ENCODE measurements at regions not wholly inside any gene's neighbourhood (a gene's known extent, or its start where the extent isn't known, plus 50 kb on each side); places are given as distances from the start of the nearest gene placed in this dataset.

DNA sequence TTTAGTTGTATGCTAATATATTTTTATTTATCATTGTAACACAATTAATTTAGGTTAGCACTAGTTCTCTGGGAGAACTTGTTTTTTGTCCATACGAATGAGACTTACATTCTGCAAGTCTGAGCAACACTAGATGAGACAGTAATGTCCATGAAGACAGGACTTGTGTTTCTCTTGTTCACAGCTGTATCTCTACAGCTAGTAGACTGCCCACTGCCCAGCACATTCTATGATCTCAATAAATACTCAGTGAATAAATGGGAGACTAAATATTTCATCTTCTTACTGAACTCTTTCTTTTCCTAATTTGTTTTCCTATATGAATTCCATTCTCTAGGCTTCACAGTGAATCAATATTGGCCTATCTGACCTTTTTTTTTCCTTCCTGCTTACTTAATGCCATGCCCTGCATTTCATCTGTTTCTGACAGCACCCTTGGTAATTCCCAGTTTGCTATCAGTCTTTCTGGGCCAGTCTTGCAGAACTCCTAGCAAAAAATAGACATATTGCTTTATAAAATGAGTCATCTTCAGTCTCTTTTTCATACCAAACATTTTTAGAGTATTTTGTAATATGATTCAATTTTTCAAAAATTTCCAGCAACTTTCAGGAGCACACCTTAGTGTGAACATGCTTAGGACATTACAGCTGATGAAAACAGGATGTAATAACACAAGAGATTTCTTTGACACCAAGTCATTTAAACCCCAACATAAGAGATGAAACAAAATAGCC lies 185.5 kb upstream of the ATP2B1 start:
- Histone ChIP-seq H3K36me3 (no peaks in the 10 kb centered on the region), H3K27me3 (no peaks in the 10 kb centered on the region), H3K27ac (no peak overlapping the region), H3K4me1 (no peaks in the 10 kb centered on the region), H3K9me3 (no peaks in the 10 kb centered on the region), H3K4me3 (replicated peaks in 1 of 3) (no peak overlapping the region)
- TF ChIP-seq, protein P1, sequence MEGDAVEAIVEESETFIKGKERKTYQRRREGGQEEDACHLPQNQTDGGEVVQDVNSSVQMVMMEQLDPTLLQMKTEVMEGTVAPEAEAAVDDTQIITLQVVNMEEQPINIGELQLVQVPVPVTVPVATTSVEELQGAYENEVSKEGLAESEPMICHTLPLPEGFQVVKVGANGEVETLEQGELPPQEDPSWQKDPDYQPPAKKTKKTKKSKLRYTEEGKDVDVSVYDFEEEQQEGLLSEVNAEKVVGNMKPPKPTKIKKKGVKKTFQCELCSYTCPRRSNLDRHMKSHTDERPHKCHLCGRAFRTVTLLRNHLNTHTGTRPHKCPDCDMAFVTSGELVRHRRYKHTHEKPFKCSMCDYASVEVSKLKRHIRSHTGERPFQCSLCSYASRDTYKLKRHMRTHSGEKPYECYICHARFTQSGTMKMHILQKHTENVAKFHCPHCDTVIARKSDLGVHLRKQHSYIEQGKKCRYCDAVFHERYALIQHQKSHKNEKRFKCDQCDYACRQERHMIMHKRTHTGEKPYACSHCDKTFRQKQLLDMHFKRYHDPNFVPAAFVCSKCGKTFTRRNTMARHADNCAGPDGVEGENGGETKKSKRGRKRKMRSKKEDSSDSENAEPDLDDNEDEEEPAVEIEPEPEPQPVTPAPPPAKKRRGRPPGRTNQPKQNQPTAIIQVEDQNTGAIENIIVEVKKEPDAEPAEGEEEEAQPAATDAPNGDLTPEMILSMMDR (IDR thresholded peaks at IDR 0.05): no peak
- TF ChIP-seq POLR2A (IDR thresholded peaks at IDR 0.05): no peak
- DNase-seq: no peak
- intact Hi-C loops (cut with DNase I): no loop called here
- WGBS, 2 donors: 88 to 95% methylated on average over 1 of the region's 1 CpG

GRCh38 chr12:89892436-89892835 lies 183.8 kb upstream of the ATP2B1 start:
- no peaks in the 10 kb centered on the region for H3K36me3 ChIP-seq
- no peak overlapping the region for H3K27ac ChIP-seq
- no peak for DNase-seq
- H3K4me1 ChIP-seq: no peaks in the 10 kb centered on the region
- intact Hi-C loops (cut with DNase I): no loop called here
- no peak overlapping the region for H3K4me3 ChIP-seq (replicated peaks in 1 of 3)
- H3K27me3 ChIP-seq: no peaks in the 10 kb centered on the region
- TF ChIP-seq POLR2A (IDR thresholded peaks at IDR 0.05): no peak
- TF ChIP-seq, protein P1 (IDR thresholded peaks at IDR 0.05): no peak
- no peaks in the 10 kb centered on the region for H3K9me3 ChIP-seq

DNA sequence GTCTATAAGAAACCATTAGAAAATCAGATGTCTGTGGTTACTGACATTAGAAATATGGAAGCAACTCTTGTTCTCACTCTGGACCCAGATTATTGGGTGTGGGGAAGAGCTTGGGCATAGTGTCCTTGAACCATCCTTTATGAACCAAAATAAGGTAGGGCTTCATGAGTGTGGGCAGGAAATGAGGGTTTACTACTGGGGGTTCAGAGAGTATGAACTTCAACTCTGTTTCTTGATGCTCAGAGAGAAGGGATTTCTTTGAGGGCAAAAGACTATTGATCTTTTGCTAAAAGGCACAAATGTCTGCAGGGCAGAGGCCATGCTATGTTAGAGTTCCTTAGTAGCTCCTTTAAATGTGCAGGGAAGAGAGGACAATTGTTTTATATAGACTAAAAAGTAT lies 183.3 kb upstream of the ATP2B1 start:
- Histone ChIP-seq H3K9me3 (no peaks in the 10 kb centered on the region), H3K27me3 (no peaks in the 10 kb centered on the region), H3K4me3 (replicated peaks in 1 of 3) (no peak overlapping the region), H3K27ac (no peak overlapping the region), H3K36me3 (no peaks in the 10 kb centered on the region), H3K4me1 (no peaks in the 10 kb centered on the region)
- TF ChIP-seq, protein P1 (IDR thresholded peaks at IDR 0.05): no peak
- no peak for TF ChIP-seq POLR2A (IDR thresholded peaks at IDR 0.05)
- DNase-seq: no peak
- intact Hi-C loops (cut with DNase I): no loop called here

GRCh38 chr12:89890161-89890560 lies 181.5 kb upstream of the ATP2B1 start:
- H3K36me3 ChIP-seq: no peaks in the 10 kb centered on the region
- no peaks in the 10 kb centered on the region for H3K27me3 ChIP-seq
- TF ChIP-seq, protein P1 (IDR thresholded peaks at IDR 0.05): no peak
- no peak for TF ChIP-seq POLR2A (IDR thresholded peaks at IDR 0.05)
- H3K4me1 ChIP-seq: no peaks in the 10 kb centered on the region
- intact Hi-C loops (cut with DNase I): no loop called here
- H3K9me3 ChIP-seq: no peaks in the 10 kb centered on the region
- H3K27ac ChIP-seq: no peak overlapping the region
- DNase-seq: no peak
- WGBS, 2 donors: 89 to 100% methylated on average over 2 of the region's 2 CpGs
- H3K4me3 ChIP-seq (replicated peaks in 1 of 3): no peak overlapping the region

DNA sequence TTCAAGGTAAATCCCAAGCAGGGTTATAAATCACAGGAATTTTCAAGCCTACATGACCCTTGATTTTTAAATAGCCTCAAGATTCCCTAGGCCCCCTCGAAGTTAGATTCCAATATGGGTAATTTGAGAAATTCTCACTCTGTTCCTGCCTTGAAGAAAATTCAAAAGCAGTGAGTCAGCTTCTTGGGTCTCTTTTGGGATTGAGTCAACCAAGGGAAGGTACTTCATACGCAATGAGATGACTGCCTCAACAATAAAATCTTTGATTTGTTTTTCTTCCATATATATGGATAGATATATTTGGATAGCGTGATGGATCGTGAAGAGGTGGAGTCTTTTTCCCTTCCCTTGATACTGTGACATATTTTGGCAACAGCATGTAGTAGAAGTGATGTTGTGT lies 180.4 kb upstream of the ATP2B1 start:
- no peaks in the 10 kb centered on the region for H3K9me3 ChIP-seq
- no peak overlapping the region for H3K4me3 ChIP-seq (replicated peaks in 1 of 3)
- no peaks in the 10 kb centered on the region for H3K36me3 ChIP-seq
- WGBS, 2 donors: 94 to 95% methylated on average over 4 of the region's 4 CpGs
- H3K4me1 ChIP-seq: no peaks in the 10 kb centered on the region
- no peak for TF ChIP-seq POLR2A (IDR thresholded peaks at IDR 0.05)
- TF ChIP-seq, protein P1 (IDR thresholded peaks at IDR 0.05): no peak
- no peaks in the 10 kb centered on the region for H3K27me3 ChIP-seq
- DNase-seq: no peak
- H3K27ac ChIP-seq: no peak overlapping the region
- intact Hi-C loops (cut with DNase I): no loop called here

Data from thyroid gland (tissue), 4 donors.